Eye (tissue), 1 donor: ENCODE measurements at regions not wholly inside any gene's neighbourhood (a gene's known extent, or its start where the extent isn't known, plus 50 kb on each side); places are given as distances from the start of the nearest gene placed in this dataset.
A peak's percentile ranks its signal among the peaks of the same experiment; 100 is the strongest.
"Not testable (repeated sequence)": the region's sequence is repeated elsewhere in the genome, so short reads cannot be mapped to it uniquely, and the experiment has no call there.

Experiments
- DNase-seq: peaks from one replicate; pipeline ENCODE4 v3.0.0-alpha.2; 2015

DNA sequence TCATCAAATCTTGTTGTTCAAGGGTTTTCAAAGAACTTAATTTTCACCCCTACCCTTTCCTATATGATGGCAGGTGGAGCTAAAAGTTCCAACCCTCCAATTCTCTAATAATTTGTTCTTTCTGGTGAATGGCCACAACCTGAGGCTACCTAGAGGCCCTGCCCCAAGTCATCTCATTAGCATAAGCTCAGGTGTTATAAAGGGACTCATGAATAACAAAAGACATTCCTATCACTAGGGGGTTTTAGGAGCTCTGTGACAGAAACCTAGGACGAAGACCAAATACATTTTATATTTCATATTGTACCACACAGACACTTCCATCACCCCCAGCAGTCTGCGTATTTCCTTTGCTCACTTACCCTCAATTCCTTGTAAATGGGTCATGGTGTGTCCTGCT, 483.6 kb upstream of the EPHA6 start:
- no peak for DNase-seq

DNA sequence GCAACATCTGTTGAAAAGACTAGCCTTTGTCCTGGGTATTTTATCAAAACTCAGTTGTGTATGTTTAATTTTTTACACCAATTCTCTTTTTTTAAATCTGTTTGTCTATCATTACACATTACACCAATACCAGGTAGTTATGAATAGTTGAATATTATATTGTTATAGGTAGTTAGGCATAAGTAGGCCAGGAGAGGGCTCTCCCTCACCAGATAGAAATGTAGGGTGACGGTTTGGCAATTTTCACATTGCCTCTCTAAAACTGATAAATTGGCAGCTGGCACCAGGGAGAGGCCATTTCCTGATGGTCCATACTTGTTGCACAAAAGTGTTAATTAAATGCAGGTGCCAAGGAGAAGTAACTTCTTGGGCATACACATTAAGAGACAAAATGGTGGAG, 483.1 kb upstream of the EPHA6 start:
- no peak for DNase-seq

DNA sequence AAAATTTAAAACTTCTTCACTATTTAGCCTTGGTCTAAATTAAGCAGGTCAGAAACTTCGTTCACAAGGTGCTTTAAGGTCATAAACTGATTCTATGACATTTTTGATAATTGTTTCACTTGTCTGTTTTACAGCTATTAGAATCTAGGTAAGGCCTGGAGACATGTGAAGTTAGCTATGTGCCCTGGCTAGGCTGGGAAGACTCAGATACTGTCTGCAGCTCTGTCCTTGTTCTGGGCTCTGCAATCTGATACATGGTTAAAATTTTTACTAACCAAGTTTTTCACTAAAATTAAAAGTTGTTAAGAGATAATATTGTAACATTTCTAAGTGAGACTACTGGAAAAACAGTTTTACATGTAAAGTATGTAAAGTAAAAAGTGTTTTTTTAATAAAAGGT, 479.6 kb upstream of the EPHA6 start:
- no peak for DNase-seq

DNA sequence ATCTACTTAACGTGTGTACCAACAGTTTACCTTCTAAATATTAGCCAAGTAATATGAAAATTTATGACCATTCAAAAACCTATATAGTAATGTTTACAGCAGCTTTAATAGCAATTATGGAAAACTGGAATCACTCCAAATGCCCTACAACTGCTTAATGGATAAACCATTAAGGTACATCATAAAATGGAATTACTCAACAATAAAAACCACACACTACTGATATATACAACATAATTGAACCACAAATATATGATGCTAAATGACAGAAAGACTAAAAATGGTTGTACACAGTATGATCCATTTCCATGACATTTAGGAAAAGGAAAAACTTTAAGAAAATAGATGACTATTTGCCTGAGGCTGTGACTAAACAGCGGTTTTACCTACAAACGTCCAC, 467.1 kb upstream of the EPHA6 start:
- DNase-seq, result no peak

DNA sequence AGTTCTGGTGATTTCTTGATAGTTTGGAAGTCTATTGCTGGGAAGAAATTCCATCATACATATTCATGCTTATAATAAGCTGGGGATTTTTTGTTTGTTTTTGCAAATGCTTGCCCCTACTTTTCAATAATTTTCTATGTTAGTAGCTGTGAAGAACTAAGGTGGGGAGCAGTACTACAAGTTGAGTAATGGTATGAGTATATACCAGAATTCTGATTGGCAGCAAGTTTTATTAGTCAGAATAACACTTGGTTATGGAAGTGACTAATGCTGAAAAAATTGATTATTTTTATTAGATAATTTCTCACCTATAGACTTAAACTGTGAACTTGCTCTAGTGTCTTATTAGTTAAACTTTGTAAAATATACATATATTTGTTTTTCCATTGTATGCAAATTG, 462.8 kb upstream of the EPHA6 start:
- DNase-seq, result not testable (repeated sequence)

DNA sequence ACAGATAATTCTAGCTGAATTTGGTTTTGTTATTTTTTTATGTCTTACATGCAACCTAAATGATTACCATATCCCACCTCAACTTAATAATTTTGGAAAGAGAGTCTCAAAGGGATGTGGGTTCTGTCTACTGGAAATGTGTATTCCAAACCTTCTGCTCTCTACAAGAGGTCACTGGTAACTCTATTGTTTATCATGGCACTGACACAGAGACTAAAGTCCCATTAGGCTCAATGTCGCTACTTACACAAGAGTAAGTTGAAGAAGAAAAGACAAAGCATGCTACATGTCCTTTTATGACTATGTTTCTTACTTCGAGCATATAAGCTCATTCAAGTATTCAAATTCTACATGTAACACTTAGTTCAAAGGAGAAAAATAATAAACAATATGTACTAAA, 460.3 kb upstream of the EPHA6 start:
- DNase-seq, result no peak

DNA sequence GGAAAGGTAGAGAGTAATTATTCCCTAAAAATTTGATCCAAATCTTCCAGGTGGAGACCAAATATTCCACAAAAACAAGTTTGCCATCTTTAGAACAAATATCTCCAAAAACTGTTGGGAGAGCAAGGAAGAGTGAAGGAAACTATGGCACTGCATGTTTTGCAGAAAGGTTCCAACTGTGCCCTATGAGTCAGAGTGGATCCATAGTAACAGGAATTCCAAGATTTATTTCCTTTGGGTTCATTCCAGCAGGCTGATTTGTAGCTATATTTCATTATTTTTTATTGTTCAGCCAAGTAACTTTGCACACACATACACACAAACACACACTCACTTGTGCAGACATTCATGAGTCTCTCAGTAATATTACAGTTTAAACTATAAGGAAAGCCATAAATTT, 459.7 kb upstream of the EPHA6 start:
- DNase-seq, result no peak

DNA sequence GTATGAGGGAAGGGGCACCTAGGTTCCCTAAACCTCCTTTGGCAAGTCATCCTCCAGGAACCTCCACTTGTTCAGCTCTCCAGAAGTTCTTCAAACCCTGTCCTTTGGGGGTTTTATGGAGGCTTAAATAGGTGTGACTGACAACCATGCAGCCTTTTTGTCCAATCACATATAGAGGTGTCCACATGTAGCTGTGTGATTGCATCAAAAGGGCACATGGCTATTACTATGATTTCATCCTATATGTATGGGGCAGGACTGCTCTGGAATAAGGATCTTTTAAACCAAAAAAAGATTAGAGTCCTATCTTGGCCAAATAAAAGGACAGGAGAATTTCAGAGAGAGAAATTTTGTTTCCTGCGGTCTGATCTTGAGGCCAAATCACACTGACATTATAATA, 453.2 kb upstream of the EPHA6 start:
- no peak for DNase-seq

DNA sequence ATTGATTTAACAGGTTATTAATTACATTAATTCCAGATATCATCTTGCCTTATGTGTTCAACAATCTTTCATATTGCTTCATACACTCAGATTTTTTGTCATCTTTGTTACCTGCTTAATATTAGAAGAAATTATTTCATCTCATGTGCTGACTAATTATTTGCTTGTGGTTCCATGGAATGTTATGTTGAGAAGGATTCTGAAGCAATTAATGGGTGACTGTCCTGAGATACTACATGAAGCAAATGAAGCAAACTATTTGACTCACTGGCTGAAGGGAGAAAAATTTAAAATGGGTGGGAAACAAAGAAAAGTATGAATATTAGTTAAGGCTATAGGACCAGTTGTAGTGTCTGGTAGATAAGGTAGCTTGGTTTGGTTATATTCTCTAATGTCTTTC, 443.8 kb upstream of the EPHA6 start:
- DNase-seq, result no peak

DNA sequence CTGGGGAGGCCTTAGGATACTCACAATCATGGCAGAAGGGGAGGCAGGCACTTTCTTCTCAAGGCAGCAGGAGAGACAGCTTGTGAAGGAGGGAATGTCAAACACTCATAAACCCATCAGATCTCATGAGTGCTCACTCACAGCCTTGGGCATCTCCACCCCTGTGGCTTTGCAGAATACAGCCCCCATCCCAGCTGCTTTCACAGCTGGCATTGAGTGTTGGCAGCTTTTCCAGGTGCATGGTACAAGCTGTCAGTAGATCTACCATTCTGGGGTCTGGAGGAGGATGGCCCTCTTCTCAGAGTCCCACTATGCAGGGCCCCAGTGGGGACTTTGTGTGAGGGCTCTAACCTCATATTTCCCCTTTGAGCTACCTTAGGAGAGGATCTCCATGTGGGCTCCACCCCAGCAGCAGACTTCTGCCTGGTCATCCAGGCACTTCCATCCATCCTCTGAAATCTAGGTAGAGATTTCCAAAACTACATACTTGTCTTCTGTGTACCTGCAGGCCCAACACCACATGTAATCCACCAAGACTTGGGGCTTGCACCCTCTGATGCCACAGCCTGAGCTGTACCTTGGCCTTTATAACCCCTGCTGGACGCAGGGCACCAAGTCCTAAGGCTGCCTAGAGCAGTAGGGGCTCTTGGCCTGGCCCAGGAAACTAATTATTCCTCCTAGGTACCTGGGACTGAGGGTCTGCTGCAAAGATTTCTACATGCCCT, 404.2 kb upstream of the EPHA6 start:
- no peak for DNase-seq

DNA sequence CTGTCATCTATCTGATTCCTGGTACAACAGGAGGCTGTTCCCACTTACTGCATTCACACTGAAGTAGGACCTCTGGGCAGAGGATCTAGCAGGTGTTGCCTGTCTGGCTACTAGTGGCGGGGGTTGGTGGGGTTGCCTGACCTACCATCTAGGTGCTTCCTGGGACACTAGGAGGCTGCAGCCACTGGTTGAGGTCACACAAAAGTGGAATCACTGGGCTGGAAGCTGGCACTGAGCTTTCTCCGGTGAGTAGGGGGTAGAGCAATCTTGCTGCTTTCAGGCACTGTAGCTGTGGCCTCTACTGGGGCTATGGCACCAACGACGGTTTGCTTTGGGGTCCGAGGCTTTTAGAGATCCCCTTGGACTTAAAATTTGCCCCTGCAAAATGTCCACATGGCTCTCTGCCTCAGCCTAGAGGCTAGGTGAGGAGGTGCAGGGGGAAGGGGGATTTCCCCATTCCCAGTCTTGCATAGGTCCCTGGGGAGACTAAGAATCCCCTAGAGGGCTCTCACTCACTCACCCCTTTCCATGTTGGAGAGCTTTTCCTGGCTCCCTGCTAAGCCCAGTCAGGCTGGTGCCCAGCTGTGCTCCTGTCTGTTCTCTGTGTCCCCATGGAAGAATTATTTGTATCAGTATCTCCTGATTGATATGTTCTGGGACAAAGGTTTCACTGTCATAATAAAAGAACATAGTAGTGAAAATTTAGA, 397.7 kb upstream of the EPHA6 start:
- no peak for DNase-seq

DNA sequence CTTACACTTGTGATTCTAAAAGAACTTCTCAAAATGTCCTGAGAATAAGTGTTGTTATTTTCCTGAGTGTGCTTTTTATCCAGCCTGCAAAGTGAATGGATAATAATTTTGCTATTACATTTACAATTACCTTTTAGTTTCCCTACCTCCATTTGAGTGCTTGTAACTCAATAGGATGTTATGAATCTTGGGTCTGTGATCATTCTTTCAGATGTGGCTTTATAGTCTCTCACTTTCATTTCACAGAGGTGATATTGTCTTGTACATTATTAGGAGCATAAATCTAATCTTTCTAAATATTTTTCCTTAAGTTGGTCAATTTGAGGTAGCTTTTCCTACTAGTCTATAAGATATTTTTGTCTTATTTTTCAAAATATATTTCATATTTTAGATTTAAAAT, 386.3 kb upstream of the EPHA6 start:
- no peak for DNase-seq

DNA sequence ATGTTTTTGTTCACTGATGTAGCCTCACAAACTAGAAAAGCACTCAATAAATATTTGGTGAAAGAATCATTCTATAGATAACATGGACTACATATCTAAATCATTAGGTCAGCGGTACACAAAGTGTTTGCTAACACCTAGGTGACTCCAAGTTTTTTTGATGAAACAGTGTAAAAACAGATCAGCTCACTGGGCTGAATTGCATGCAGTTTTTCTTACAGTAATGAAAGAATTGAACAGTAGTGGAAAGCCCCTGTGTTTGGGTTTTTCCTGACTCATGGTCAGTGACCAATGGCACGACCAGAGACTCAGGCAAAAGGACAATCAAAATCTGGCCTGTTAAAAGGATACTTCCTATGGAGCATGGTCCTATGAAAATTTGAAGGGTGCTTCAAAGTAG, 384.3 kb upstream of the EPHA6 start:
- no peak for DNase-seq

DNA sequence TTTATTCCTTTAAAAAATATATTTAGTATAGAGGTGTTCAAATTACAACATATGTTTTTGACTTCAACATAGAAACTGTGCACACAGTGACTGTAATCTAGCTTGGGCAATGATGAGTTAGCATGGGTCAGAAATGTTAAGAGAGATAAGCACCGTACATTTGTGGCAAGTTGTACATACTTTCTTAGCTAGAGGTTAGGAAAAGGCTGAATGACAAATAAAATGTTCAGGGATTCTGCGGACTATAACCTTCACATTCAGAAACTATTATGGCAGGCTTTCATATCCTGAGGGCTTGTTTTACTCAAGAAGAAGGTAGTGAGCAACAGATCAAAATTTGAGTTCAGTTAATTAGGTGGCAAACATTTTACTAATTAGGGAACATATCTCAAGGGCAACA, 379.7 kb upstream of the EPHA6 start:
- no peak for DNase-seq

DNA sequence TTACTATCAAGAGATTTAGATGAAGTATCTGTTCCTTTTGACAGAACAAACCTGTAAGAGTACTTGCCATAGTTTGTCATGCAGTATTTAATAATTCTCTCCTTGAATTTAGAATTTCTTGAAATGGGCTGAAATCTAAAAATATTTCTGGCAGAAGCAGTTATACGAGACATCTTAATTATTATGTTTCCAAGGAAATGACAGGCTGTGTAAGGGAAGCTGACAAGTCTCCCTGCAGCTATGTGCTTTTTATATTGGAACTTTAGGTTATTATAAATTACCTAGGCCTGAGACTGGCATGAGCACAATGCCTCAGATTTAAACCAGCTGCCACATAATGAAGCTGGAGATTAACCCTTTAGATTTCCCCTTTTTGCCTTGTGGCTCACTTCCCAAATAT, 365.0 kb upstream of the EPHA6 start:
- DNase-seq, result peak; percentile 22

DNA sequence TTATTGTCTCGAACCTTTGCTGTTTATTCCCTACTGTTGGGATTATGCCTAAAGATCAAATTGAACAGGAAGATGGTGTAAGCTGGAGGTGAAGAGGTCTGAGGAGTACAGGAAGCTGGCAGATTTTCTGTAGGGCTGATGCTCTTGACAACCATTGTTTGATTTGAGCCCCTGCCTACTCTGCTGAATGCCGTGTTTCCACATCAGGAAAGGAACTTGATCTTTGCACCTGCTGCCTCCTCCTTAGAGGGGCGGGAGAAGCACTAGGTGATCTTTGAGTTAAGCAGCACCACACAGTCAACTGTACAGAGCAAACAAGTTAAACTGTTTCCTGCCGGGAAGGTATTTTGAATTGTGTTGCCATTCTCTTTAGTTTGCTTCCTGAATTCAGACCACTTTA, 364.6 kb upstream of the EPHA6 start:
- DNase-seq, result peak; percentile 30

DNA sequence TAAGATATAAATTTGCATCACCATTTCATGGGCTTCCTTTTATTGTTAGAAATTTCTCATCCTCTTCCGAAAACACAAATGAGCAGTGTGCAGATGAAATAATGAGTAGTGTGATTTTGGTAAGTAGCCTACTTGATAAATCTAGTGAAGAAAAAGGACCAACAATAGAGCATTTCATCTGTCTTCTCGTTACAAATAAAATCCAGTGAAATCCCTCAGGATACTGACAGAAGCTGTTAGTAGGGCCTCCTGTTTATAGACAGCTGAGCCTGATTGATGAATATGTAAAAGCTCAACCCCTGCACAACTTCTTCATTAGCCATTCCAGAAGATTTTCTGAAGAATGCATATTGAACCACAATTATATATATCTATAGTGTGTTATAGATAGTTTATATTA, 363.7 kb upstream of the EPHA6 start:
- DNase-seq, result no peak

DNA sequence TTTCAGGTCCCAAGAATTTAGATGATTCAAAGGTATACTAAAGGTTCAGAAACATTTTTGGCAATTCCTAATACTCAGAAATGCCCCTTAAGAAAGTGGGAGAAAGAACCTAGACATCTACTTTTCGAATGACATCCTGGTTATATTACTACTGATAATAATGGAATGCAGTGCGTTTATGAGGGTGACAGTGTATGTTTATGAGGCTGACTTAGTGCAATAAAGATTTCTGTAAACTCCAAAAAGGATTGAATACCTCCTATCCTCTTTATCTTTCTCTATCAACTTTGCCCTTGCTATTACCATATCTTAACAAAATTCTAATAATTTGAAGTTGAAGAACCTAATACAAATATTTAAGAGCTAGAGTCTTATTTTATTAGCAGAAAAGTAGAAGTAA, 348.9 kb upstream of the EPHA6 start:
- DNase-seq, result no peak

DNA sequence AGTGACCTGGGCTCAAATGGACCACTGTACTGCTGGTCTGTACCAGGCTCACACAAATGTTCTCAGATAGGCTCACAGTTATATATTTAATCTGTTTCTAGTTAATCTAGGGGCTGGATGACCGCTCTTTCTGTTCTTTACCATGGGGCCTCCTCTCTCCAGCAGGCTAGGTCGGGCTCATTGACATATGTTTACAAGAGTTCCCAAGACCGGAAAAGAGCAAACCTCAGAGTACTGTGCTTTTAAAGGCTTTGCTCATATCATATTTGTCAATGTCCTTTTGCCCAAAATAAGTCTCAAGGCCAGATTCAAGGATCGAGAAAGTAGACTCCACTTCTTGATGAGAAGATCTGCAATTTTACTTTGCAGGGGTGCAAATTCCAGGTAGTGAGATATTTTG, 348.0 kb upstream of the EPHA6 start:
- DNase-seq, result no peak

DNA sequence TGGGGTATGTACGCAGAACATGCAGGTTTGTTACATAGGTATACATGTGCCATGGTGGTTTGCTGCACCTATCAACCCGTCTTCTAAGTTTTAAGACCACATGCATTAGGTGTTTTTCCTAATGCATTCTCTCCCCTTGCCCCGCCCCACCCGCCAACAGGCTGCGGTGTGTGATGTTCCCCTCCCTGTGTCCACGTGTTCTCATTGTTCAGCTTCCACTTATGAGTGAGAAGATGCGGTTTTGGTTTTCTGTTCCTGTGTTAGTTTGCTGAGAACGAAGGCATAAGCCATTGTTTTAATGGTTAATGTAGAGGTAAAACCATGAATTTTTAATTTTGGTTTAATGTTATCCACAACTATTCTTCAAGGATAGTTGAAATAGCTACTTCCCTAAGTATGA, 346.8 kb upstream of the EPHA6 start:
- no peak for DNase-seq

DNA sequence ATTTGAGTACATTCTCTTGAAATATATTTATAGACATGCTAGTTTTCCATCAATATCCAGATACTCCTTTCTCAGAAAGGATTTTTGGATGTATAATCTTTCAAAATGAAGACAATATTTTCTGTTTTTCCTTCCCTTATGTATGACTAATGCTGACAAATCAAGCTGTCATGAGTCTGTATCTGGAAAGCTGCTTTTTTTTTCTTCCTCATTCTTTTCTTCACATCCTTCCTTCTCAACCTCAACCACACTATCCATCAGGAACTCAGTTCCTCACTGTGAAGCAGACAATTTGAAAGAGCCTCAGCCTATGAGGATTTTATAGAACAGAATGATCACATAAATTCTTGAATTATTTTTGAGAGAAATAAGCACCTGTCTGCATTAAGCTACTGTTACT, 335.9 kb upstream of the EPHA6 start:
- DNase-seq, result no peak

DNA sequence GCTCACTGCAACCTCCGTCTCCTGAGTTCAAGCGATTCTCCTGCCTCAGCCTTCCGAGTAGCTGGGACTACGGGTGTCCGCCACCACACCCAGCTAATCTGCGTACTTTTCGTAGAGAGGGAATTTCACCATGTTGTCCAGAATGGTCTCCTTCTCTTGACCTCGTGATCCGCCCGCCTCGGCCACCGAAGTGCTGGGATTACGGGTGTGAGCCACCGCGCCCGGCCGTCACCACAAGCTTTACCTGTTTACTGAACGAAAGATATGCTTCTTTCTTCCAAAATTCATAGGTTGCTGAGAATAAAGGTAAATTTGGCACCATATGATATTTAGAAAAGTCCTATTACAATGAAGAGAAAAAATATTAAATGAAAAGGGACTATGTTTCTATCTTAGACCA, 333.5 kb upstream of the EPHA6 start:
- no peak for DNase-seq

DNA sequence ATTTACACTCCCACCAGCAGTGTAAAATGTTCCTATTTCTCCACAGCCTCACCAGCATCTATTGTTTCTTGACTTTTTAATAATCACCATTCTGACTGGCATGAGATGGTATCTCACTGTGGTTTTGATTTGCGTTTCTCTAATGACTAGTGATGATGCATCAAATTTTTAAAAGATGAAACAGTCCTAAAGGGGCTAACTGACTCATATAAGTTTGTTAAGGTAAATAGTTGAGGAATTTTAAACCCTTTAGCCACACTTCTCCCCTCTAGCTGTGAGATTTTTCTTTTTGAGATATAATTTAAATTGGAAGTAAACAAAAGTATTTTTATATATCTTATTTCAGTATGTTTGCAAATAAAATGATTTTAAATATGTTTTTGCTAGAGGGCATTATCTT, 331.2 kb upstream of the EPHA6 start:
- DNase-seq, result not testable (repeated sequence)

DNA sequence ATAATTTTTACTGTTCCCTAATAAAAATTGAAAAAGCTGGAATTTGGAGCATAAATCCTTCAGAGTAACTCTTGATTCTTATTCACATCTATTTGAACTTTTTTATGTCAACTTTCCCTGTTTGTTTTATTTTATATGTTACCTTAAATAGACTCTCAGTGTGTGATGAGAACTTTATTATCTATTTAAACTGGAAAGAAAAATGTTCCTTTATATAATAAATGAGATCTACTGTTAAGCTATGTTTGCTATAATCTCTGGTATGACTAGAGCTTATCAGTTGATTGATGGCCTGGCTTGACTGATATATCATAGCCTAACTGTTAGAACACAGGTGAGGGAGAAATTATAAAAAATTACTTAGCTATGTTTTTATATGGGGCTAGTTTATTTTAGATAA, 330.6 kb upstream of the EPHA6 start:
- no peak for DNase-seq

DNA sequence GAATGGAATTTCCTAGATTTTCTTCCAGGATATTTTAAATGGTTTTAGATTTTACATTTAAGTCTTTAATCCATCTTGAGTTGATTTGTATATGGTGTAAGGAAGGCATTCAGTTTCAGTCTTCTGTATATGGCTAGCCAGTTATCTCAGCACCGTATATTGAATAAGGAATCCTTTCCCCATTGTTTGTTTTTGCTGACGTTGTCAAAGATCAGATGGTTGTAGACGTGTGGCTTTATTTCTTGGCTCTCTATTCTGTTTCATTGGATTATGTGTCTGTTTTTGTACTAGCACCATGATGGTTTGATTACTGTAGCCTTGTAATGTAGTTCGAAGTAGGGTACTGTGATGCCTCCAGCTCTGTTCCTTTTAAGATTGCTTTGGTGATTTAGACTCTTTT, 325.7 kb upstream of the EPHA6 start:
- no peak for DNase-seq
